NCI-H146 treated with DMSO at 0.1 percent for 48 hours (cell line): ENCODE measurements at regions not wholly inside any gene's neighbourhood (a gene's known extent, or its start where the extent isn't known, plus 50 kb on each side); places are given as distances from the start of the nearest gene placed in this dataset.
A peak's percentile ranks its signal among the peaks of the same experiment; 100 is the strongest.
"Not testable (repeated sequence)": the region's sequence is repeated elsewhere in the genome, so short reads cannot be mapped to it uniquely, and the experiment has no call there.

Experiments
- DNase-seq: peaks from one replicate; lab custom pipeline; 2025; ENCODE audit not compliant: unreplicated experiment; lab: John Stamatoyannopoulos, UW

DNA sequence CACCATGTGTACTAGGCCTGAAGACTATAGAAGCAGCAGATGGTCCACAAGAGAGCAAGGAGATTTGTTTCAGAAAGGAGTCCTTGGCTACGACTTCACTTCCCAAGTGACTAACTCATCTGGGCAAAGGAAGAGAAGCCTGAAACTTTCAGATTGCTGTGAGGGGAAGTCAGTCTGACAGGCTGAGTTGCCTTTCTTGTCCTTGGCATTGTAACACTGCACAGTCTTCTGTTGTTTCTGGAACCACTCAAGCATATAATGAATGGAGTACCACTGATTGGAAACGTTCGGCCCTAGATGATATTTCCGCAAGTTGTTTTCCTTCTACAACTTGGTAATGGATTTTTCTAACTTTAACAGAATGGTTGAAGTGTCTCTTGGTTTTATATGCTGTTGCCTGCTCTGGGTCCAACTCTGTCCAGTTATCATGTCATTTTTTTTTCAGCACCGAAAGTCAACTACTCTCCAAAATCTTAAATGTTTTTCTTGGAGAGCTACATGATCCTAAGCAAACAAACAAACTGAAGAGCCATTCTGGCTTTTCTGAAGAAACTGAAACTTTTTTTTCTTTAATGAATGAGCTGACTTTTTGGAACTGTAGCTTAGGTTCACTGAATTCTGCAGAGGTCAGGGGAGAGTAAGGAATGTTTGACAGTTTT is 685.7 kb downstream of the MECOM start:
- DNase-seq = no peak

DNA sequence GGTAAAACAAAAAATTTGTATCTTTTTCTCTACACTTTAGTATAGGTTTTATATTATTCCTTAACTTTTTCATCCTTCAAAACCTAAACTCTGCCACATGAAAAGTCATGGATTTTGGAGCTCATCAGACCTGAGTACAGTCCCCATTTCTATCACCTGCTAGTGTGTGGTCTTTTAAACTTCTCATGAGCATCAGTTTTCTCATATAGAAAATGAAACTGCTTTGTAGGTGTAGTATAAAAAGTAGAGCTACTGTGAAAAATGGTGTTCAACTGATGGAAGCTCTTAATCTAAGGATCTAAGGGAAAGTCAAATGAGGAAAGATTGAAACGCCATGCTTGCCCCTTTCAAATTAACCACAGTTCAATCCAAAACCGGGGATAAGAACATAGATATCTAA is 686.5 kb downstream of the MECOM start:
- DNase-seq = no peak

DNA sequence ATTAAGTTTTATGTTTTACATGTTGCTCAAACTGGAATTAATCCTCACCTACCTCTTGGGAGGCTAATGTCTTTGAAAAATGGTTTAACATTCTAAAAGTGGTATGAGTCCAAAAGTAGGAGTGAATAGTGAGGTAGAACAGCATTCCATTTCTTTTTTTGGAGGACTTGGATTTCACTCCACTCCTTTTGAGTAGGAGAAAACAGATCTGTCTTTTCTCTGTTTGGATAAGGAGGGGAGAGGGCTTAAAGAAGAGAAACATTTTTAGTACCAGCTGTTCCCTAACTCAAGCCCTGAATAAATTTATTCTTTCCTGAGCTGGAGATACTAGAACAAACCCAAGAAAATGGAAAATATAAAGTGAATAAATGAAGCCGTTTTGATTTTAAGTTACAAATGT is 687.9 kb downstream of the MECOM start:
- DNase-seq = no peak

DNA sequence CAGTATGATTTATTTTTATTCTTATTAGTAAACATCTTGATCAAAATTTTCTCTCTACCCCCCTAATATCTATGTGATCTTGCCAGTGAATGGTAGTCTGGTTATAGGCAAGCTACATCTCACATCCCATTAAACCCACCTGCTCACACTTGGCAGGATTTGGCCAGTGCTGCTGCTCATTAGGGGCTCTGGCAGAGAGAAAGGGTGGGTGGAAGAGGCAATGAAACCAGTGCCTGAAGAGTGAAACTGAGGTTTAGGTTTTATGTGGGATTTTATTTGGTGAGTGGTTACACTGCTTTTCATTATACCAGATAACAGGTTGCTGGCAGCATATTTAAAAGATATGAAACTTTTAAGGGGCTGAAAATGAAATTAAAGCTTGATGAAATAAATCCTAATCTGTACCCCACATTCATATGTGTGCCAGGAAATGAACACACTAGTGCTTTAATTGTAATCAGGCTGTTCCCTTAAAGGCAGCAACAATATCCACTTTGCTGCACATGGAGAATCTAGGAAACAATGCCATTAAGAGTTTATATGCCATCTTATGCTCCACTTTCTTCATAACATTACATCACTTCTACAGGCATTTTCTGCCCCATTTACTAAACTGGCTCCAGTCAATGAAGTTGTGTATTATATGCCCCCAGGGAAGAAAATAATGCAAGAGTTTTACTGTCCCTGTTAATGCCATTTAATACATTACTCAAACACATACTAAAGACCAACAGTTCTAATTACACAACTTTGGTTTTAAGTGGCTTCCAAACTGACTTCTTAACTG is 688.7 kb downstream of the MECOM start:
- no peak for DNase-seq

DNA sequence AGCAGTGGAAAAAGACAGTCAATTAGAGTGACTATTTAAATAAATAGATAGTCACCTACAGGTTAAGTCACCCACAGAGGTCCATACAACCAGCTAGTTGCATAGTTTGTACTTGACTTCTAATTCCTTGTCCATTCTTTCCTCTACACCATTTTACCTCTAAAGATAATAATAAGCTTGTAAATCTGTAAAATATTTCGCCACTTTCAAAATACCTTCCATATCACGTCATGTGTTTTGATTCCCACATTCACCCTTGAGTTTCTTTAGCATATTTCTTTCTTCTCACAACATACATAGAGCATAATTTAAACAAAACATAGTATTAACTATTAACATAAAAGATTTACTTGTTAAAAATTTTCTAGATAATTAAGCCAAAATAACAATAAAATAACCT is 689.6 kb downstream of the MECOM start:
- no peak for DNase-seq

DNA sequence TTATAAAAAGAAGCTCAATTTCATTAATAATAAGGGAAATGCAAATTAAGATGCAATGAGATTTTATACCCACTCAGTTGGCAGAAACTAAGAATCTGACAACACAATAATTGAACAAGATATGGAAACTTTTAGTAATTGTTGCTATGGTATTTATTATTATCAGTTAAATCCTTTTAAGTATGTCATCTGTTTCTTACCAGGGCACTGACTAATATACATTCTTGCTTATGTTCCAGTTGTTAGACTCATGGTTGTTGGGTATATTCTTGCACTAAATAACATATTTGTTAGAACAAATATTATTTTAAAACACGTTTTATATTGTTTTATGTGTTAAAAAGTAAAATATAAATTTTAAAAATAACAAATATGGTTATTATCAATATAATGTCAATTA is 690.3 kb downstream of the MECOM start:
- no peak for DNase-seq

DNA sequence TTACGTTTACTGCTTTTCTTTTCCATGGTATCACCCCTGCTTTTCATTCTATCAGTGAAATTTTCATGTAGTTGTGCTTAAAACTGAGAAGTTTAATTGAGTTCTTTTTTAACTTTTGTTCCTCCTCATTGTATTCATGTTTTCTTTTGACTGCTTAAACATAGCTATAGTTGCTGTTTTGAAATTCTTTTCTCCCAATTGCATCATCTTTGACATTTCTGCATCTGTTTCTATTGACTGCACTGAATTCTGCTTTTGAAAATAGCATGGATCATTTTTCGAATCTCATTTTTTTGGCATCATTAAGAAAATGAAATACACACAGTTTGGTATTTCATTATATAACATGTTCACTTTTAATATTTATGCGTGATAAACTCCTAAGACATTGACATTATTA is 694.9 kb downstream of the MECOM start:
- no peak for DNase-seq

DNA sequence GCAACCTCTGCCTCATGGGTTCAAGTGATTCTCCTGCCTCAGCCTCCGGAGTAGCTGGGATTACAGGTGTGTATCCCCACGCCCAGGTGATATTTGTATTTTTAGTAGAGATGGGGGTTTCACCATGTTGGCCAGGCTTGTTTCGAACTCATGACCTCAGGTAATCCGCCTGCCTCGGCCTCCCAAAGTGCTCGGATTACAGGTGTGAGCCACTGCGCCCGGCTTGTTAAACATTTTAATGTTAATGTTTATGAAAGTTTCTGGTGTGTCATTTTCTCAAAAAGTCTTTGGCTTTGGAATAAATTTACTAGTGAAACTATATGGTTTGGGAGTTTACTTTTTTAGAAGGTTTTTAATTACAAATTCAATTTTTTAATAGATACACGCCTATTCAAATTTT is 698.8 kb downstream of the MECOM start:
- no peak for DNase-seq

DNA sequence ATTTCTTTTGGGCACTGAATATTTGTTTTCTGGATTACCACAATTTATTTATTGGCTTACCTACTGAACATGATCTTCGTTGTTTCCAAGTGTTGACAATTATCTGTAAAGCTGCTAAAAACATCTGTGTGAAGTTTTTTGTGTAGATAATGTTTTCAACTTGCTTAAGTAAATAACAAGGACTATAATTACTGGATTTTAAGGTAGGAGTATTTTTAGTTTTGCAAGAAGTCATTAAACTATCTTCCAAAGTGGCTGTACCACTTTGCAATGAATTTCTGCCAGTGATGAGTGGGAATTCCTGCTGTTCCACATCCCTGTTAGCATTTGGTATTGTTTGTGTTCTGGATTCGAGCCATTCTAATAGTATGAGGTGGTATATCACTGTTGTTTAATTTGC is 702.2 kb downstream of the MECOM start:
- DNase-seq = no peak

DNA sequence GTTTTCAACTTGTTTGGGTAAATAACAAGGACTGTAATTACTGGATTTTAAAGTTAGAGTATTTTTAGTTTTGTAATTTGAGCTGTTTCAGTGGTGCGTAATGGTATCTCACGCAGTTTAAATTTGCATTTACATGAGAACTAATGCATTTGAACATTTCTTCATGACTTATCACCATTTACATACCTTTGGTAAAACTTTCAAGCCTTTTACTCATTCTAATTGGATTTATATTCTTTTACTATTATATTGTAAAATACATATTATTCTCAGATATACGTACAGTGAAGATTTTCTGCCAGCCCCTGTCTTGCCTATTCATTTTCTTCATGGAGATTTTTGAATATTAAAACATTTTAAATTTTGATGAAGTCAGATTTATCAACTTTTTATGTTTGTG is 703.8 kb downstream of the MECOM start:
- DNase-seq = no peak

DNA sequence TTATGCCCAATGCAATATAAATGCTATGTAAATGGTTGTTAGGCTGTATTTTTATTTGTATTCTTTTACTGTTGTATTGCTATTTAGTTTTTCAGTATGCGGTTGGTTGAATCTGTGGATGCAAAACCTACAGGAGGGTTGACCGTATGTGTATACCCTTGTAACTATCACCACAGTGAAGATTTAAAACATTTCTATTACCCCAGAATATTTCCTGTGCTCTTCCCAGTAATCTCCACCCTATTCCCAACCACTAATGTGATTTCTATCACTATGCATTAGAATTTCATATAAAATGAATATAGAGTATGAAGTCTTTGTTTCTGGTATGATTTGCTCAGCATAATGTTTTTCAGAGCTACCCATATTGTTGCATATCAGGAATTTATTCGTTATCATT is 705.0 kb downstream of the MECOM start:
- no peak for DNase-seq

DNA sequence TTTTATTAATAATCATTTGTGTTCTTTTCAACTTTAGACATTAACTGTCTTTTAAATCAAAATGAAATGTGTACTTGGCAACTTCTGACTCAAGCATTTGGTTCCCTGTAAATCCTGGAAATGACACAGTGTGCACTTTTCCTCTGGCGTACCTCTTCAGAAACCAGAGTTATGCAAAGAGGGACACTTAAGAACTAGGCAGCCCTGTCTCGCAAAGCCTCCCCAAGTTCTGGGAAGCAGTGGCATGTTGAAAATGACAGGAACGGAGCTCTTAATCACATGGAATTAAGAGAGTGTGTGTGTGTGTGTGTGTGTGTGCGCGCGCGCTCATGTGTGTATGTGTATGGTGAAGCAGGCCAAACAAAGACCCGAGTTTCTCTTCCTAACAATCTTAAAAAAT is 707.4 kb downstream of the MECOM start:
- DNase-seq = no peak

DNA sequence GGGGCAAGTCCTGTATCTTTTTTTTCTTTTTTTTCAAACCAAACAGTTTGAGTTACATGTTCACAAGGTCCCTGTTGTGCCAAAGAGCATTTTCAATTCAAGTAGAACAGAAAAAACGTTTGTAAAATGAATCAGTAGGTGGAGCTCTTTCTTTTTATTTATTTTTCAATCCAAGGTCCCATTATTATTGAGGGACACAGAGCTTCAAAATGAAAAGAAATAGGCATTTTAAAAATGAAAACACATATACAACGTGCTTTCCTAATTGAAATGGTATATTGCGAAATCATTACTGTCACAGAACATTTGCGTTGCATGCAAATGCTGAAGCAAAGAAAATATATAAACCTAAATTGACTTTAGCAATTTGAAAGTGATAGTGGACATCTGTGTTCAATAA is 711.0 kb downstream of the MECOM start:
- peak; percentile 17 for DNase-seq

DNA sequence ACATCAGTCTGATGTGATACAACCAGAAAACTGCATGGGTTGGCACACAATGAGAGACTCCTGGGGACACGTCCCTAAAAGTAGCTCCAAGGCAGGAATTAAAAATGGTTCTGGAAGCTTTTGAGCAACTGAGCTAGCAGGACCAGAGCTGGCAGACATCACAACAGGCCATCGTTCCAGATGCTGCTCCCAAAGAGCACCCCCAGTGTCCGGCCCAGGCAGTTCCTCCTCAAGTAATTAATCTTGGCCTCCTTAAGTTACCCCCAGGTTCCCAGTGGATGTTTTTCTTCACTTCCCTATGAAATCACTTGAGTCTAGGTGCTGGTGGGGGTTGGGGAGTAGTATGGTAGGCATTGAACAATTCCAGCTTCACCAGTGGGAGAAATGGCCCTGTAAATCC is 711.6 kb downstream of the MECOM start:
- DNase-seq = no peak

DNA sequence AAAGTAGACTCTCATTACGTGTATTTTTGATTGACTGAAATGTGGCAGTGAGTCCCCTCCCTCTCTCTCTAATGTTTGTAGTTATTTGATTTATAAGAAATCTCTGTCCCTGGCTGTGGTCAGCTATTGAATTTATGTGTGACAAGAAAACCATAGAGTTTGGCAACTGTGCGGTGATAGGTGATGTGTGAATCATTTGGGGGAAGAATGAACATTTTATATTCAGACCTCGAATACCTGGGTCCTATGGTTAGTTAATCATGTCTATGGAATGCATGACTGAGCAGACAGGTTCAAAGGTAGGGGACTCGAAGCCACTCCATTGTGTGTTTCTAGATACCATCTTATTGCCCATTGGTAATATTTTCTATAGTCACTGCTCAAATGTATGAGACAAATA is 712.1 kb downstream of the MECOM start:
- no peak for DNase-seq

DNA sequence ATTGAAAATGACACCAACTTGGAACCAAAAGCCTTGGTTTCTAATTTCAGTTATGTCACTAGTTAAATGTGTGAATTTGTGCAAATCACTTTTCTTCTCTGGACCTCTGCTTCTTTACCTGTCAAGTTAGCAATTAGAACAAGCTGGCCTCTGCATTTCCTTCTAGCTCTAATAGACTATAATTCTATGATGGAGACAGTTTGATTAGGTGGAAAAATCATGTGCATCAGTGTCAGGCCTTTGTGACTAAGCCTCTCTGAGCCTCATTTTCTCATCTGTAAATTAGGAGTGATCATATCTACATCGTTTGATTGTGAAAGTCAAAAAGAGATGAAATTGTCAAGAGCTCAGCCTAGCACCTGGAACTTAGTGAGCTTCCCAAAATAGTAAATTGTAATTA is 712.9 kb downstream of the MECOM start:
- no peak for DNase-seq

DNA sequence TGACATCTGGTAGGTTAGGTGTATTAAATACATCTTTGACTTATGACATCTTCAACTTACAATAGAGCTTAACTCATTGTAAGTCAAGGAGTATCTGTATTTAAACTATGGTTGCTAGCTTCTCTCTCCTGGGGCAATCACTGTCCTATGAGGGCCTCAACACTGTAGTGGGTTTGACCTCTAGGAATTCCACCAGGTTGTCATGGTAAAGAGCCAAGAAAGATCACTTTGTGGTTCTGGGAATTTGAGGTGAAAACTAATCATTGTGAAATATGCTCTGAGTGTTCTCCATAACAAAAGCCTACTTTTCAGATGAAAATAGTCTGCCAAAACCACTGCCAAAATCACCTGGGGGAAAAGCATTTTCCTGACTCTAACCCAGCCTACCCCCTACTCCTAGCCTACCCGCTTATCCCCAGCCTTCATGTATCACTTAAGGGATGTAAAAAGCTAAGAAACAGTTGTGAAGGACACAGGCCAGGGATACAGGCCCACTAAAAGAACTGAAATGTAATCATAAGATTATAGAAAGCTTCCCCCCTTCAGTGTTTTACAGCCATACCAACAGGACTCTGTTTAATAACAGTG is 723.8 kb downstream of the MECOM start:
- no peak for DNase-seq

DNA sequence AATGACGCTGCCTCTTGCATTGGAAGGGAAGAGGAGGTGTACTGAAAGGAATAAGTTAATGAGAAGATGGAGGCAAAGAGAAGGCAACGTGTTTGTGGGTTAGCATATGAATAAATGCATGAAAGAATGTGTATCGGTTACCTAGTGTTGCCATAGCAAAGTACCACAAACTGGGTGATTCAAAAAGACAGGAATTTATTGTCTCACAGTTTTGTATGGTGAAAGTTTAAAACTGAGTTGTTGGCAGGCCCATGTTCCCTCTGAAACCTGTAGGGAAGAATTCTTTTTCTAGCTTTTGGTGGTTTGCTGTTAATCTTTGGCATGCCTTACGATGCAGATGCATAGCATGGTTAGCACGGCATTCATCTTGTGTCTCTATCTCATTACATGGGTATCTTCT is 729.9 kb downstream of the MECOM start:
- DNase-seq = no peak

DNA sequence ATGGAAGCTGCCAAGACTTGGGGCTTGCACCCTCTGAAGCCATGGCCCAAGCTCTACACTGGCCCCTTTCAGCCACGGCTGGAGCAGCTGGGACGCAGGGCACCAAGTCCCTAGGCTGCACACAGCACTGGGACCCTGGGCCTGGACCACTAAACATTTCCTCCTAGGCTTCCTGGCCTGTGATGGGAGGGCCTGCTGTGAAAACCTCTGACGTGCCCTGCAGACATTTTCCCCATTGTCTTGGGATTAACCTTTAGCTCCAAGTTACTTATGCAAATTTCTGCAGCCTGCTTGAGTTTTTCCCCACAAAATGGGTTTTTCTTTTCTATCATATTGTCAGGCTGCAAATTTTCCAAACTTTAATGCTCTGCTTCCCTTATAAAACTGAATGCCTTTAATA is 733.5 kb downstream of the MECOM start:
- DNase-seq = not testable (repeated sequence)

DNA sequence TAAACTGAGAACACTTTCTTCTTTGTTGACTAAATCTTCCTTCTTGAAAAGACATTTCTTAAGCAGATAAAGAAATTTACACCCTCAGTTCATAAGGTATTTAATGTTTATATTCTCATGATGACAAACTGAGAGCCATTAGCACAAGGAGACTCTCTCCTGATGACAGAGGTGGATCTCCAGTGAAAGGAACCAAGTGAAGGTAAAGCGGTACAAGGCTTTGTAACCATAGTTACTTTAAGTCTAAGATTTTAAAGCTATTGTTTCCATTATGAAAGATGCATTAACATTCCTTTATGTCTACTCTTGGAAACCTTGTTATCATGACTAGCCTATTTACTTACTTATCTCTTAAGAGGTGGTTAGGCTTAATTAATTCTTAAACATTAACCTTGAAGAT is 737.1 kb downstream of the MECOM start:
- no peak for DNase-seq

DNA sequence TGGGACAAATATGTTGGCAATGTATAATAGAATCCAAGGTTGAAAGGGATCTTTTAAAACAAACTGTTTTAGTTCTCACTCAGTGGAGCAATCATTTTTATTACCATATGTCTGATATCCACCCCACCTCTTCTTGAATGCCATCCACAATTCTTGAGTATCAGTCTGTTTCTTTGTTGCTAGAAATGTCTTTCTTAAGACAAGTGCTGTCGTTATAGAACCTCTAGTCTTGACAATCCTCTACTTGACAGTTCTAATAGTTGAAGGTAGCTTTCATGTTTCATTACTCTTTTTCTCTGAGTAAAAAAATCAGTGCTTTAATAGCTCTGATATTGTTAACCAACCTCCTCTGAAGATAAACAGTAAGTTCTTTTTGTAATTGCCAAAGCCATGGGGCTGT is 737.9 kb downstream of the MECOM start:
- no peak for DNase-seq

DNA sequence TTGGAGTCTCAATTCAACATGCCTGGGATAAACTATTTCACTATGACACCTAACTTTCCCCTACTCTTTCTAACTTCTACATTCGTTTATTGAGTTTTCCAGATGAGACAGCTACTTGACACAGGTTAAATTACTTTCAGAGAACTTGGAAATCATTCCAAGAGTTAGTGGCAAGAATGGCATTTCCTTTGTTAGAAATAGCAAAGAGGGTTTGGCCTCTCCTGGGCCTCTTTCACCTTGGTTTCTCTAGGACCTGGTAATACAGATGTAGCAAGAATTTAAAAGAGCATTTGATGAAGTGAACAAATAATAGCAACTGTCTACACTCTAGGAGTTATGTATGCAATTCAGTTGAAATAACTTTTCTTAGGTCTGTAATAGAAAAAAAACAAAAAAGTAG is 748.9 kb downstream of the MECOM start:
- no peak for DNase-seq

DNA sequence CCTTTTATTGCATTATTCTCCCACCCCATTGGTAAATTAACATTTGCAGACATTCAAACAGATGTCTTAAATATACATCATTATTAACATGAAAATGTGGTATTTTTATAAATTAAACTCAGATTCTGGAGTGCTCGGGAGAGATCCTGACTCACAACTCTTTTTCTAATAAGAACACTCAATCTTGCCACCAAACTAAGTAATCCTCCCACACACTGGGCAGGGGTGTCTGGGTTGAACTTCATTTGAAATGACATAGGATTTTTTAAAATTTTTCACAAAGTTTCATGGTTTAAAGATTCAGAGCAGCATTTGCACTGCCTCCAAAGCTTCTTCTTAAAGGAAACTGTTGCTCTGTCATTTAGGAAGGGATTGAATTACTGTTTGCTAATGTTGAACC is 754.3 kb downstream of the MECOM start:
- DNase-seq = no peak
